Stimulated activated CD4-positive, alpha-beta T cell treated with anti-CD3 and anti-CD28 coated beads, Interleukin-2, amount 100 ng/mL, for 4 hours (primary cell): ENCODE measurements at regions not wholly inside any gene's neighbourhood (a gene's known extent, or its start where the extent isn't known, plus 50 kb on each side); places are given as distances from the start of the nearest gene placed in this dataset.
"Not testable (repeated sequence)": the region's sequence is repeated elsewhere in the genome, so short reads cannot be mapped to it uniquely, and the experiment has no call there.

Experiments
- DNase-seq: peaks from one replicate; pipeline ENCODE4 v3.0.0-alpha.2; 2020; ENCODE audit warnings: low read depth

GRCh38 chr9:94191706-94192105, 67.4 kb upstream of the ZNF169 start:
- not testable (repeated sequence) for DNase-seq

GRCh38 chr9:94198414-94198813, 60.7 kb upstream of the ZNF169 start:
- DNase-seq, result no peak

- no peak for DNase-seq
Observed at GRCh38 chr9:94199776-94200175, 59.3 kb upstream of the ZNF169 start.

GRCh38 chr9:94204174-94204573, 54.9 kb upstream of the ZNF169 start:
- no peak for DNase-seq

- no peak for DNase-seq
Observed at GRCh38 chr9:94207781-94208180, 51.3 kb upstream of the ZNF169 start.
